Endothelial cell of hepatic sinusoid (primary cell): ENCODE measurements at regions not wholly inside any gene's neighbourhood (a gene's known extent, or its start where the extent isn't known, plus 50 kb on each side); places are given as distances from the start of the nearest gene placed in this dataset.
"Not testable (repeated sequence)": the region's sequence is repeated elsewhere in the genome, so short reads cannot be mapped to it uniquely, and the experiment has no call there.

Experiments used
- in situ Hi-C: cut with HindIII; loops from 2 replicates; pipeline ENCODE4 v1.10.0; 2017; ENCODE audit warnings: low sequenced_read_pairs

GRCh38 chr1:58082596-58082995, 463.9 kb downstream of the OMA1 start:
- in situ Hi-C loops, result no loop called here

GRCh38 chr1:58076258-58076657, 470.3 kb downstream of the OMA1 start:
- in situ Hi-C loops, result loop anchor here (5.0 kb wide), 1 partner anchor 34 kb away; no protein-coding TSS in a partner anchor

- in situ Hi-C loops, result loop anchor here (5.0 kb wide), 1 partner anchor 33 kb away; no protein-coding TSS in a partner anchor
These were observed 471.3 kb downstream of the OMA1 start for GRCh38 chr1:58075188-58075578.

- in situ Hi-C loops, result no loop called here
These were observed 474.1 kb downstream of the OMA1 start for GRCh38 chr1:58072450-58072849.

- in situ Hi-C loops, result no loop called here
These were observed 479.4 kb downstream of the OMA1 start for GRCh38 chr1:58067082-58067481.

GRCh38 chr1:58065520-58065919, 481.0 kb downstream of the OMA1 start:
- in situ Hi-C loops, result no loop called here

- in situ Hi-C loops, result no loop called here
These were observed 482.4 kb downstream of the OMA1 start for GRCh38 chr1:58064166-58064565.

GRCh38 chr1:58063095-58063494, 483.4 kb downstream of the OMA1 start:
- in situ Hi-C loops, result no loop called here

- in situ Hi-C loops, result no loop called here
These were observed 483.9 kb downstream of the OMA1 start for GRCh38 chr1:58062635-58063034.

- in situ Hi-C loops, result no loop called here
These were observed 485.9 kb downstream of the OMA1 start for GRCh38 chr1:58060559-58061170.

GRCh38 chr1:58059789-58060188, 486.7 kb downstream of the OMA1 start:
- in situ Hi-C loops, result no loop called here

GRCh38 chr1:58058323-58058722, 488.2 kb downstream of the OMA1 start:
- in situ Hi-C loops, result no loop called here

GRCh38 chr1:58057826-58058225, 488.7 kb downstream of the OMA1 start:
- in situ Hi-C loops, result no loop called here

- in situ Hi-C loops, result not testable (repeated sequence)
These were observed 495.3 kb downstream of the OMA1 start for GRCh38 chr1:58051187-58051586.

GRCh38 chr1:58047265-58047858, 499.2 kb downstream of the OMA1 start:
- in situ Hi-C loops, result no loop called here

- in situ Hi-C loops, result no loop called here
These were observed 501.3 kb downstream of the OMA1 start for GRCh38 chr1:58045094-58045705.

- in situ Hi-C loops, result loop anchor here (5.0 kb wide), 1 partner anchor 36 kb away; no protein-coding TSS in a partner anchor
These were observed 504.9 kb downstream of the OMA1 start for GRCh38 chr1:58041621-58042020.

- in situ Hi-C loops, result no loop called here
These were observed 508.0 kb downstream of the OMA1 start for GRCh38 chr1:58038574-58038973.

GRCh38 chr1:58035523-58035922, 511.0 kb downstream of the OMA1 start:
- in situ Hi-C loops, result no loop called here

- in situ Hi-C loops, result no loop called here
These were observed 513.2 kb downstream of the OMA1 start for GRCh38 chr1:58033311-58033710.

GRCh38 chr1:58032611-58033073, 513.9 kb downstream of the OMA1 start:
- in situ Hi-C loops, result no loop called here

GRCh38 chr1:58031416-58031815, 515.1 kb downstream of the OMA1 start:
- in situ Hi-C loops, result no loop called here
